SK-N-SH (cell line): ENCODE measurements at regions not wholly inside any gene's neighbourhood (a gene's known extent, or its start where the extent isn't known, plus 50 kb on each side); places are given as distances from the start of the nearest gene placed in this dataset.

Experiments used
- CTCF ChIA-PET: fragments of 300-600, 350-600 bp; formaldehyde crosslinking; extraction: SDS; loops from one replicate; lab custom pipeline; 2021; lab: Yijun Ruan, JAX
- POLR2A ChIA-PET: fragments of 350-600 bp; sonication (Branson Sonifier 250); formaldehyde crosslinking; extraction: SDS; loops from one replicate; lab custom pipeline; 2020; ENCODE audit warnings: antibody characterized with exemption, inconsistent platforms; lab: Yijun Ruan, JAX
- DNase-seq: peaks from one replicate; pipeline ENCODE4 v3.0.0; 2012
- H2AFZ ChIP-seq: fragments of 200-600 bp; sonication (generic); 2 replicates; pipeline ENCODE4 v1.8.1; 2016; ENCODE audit warnings: antibody characterized with exemption, mild to moderate bottlenecking, low read depth
- H3F3A ChIP-seq: fragments of 200-600 bp; sonication (generic); replicated peaks from 2 replicates; pipeline ENCODE3; 2016; ENCODE audit warnings: antibody characterized with exemption, mild to moderate bottlenecking; ENCODE audit not compliant: insufficient read depth
- H3K27ac ChIP-seq, 2 experiments: fragments of 200-500 bp in 1 of 2; fragments of 200-600 bp in 1 of 2; sonication (Bioruptor generic) in 1 of 2; sonication (generic), shearing (Covaris generic) in 1 of 2; 2 replicates each; pipeline versions ENCODE4 v1.5.1 to v1.6.1; 2014 to 2016; ENCODE audit warnings: low read depth in 2 of 2, inconsistent platforms in 1 of 2, low read length in 1 of 2, mild to moderate bottlenecking in 1 of 2, mixed read lengths in 1 of 2
- H3K27me3 ChIP-seq: fragments of 200-600 bp; sonication (generic), shearing (Covaris generic); 2 replicates; pipeline ENCODE4 v1.6.1; 2016; ENCODE audit warnings: mixed run types; ENCODE audit not compliant: insufficient read depth
- H3K36me3 ChIP-seq, 2 experiments: fragments of 200-500 bp in 1 of 2; fragments of 200-600 bp in 1 of 2; sonication (Bioruptor generic) in 1 of 2; sonication (generic) in 1 of 2; replicated peaks in 1 of 2; 2 replicates each; pipeline versions ENCODE3 to v1.5.1; 2014 to 2016; ENCODE audit warnings: low read length in 1 of 2, mild to moderate bottlenecking in 1 of 2; ENCODE audit not compliant: insufficient read depth in 2 of 2, control insufficient read depth in 1 of 2
- H3K4me1 ChIP-seq, 2 experiments: fragments of 200-500 bp in 1 of 2; fragments of 200-600 bp in 1 of 2; sonication (Bioruptor generic) in 1 of 2; sonication (generic), shearing (Covaris generic) in 1 of 2; 2 replicates each; pipeline versions ENCODE4 v1.5.1 to v1.6.1; 2014 to 2016; ENCODE audit warnings: low read depth in 1 of 2, low read length in 1 of 2, mixed run types in 1 of 2; ENCODE audit not compliant: insufficient read depth in 2 of 2, control insufficient read depth in 1 of 2
- H3K4me2 ChIP-seq: fragments of 200-600 bp; sonication (generic), shearing (Covaris generic); 2 replicates; pipeline ENCODE4 v1.6.1; 2017; ENCODE audit warnings: mixed run types
- H3K4me3 ChIP-seq, 2 experiments: fragments of 200-500 bp in 1 of 2; fragments of 200-600 bp in 1 of 2; sonication (Bioruptor generic) in 1 of 2; sonication (generic), shearing (Covaris generic) in 1 of 2; 2 replicates each; pipeline versions ENCODE4 v1.5.1 to v1.8.1; 2014 to 2016; ENCODE audit warnings: low read depth in 2 of 2, inconsistent platforms in 1 of 2, low read length in 1 of 2, mild to moderate bottlenecking in 1 of 2, mixed read lengths in 1 of 2, moderate library complexity in 1 of 2
- H3K79me2 ChIP-seq: fragments of 200-600 bp; sonication (generic); 2 replicates; pipeline ENCODE4 v1.8.1; 2017; ENCODE audit warnings: mild to moderate bottlenecking; ENCODE audit not compliant: insufficient read depth
- H3K9ac ChIP-seq: fragments of 200-600 bp; sonication (generic); 2 replicates; pipeline ENCODE4 v1.6.1; 2017; ENCODE audit warnings: mixed run types
- H3K9me2 ChIP-seq: fragments of 200-600 bp; sonication (generic); 2 replicates; pipeline ENCODE4 v1.6.1; 2017; ENCODE audit warnings: mixed run types
- H3K9me3 ChIP-seq: fragments of 200-600 bp; sonication (generic); 2 replicates; pipeline ENCODE4 v1.6.1; 2017; ENCODE audit warnings: mixed run types, mild to moderate bottlenecking, moderate library complexity
- H4K20me1 ChIP-seq: fragments of 200-600 bp; sonication (generic); 2 replicates; pipeline ENCODE4 v1.6.1; 2017; ENCODE audit warnings: mild to moderate bottlenecking, mixed run types; ENCODE audit not compliant: insufficient read depth
- CHD2 ChIP-seq: fragments of 150-350 bp; IDR thresholded peaks from 2 replicates; pipeline ENCODE4 v1.6.1; 2018; ENCODE audit warnings: low read length; ENCODE audit not compliant: partially characterized antibody
- EP300 ChIP-seq, 2 experiments: IDR thresholded peaks; 2 replicates each; pipeline versions ENCODE4 v1.4.0 to v1.6.1; 2012; ENCODE audit warnings: borderline replicate concordance in 1 of 2, low read depth in 1 of 2, low read length in 1 of 2
- FOXJ3 ChIP-seq: sonication (generic); formaldehyde crosslinking; IDR thresholded peaks from 2 replicates; pipeline ENCODE4 v1.5.1; 2020; ENCODE audit warnings: mild to moderate bottlenecking, missing genetic modification reagents
- FOXM1 ChIP-seq: IDR thresholded peaks from 2 replicates; pipeline ENCODE4 v1.4.0; 2012; ENCODE audit warnings: low read depth, mild to moderate bottlenecking
- GABPA ChIP-seq: IDR thresholded peaks from 2 replicates; pipeline ENCODE4 v1.4.0; 2012; ENCODE audit warnings: low read depth, mild to moderate bottlenecking
- JUND ChIP-seq: IDR thresholded peaks from 2 replicates; pipeline ENCODE4 v1.4.0; 2012
- MEF2A ChIP-seq: IDR thresholded peaks from 2 replicates; pipeline ENCODE4 v1.4.0; 2012; ENCODE audit warnings: low read depth, borderline replicate concordance
- MXI1 ChIP-seq: IDR thresholded peaks from 2 replicates; pipeline ENCODE4 v1.6.1; 2012; ENCODE audit warnings: mild to moderate bottlenecking, low read depth, low read length, improper control_type of control experiment
- NFIC ChIP-seq: IDR thresholded peaks from 2 replicates; pipeline ENCODE4 v1.4.0; 2012; ENCODE audit warnings: borderline replicate concordance
- NRF1 ChIP-seq: IDR thresholded peaks from 2 replicates; pipeline ENCODE4 v1.6.1; 2012; ENCODE audit warnings: low read depth, mild to moderate bottlenecking, low read length
- SMC3 ChIP-seq: IDR thresholded peaks from 2 replicates; pipeline ENCODE4 v1.6.1; 2012; ENCODE audit warnings: low read depth, low read length, improper control_type of control experiment
- TCF12 ChIP-seq: IDR thresholded peaks from 2 replicates; pipeline ENCODE4 v1.4.0; 2012
- USF1 ChIP-seq: IDR thresholded peaks from 2 replicates; pipeline ENCODE4 v1.4.0; 2012; ENCODE audit warnings: low read depth, borderline replicate concordance
- USF2 ChIP-seq: fragments of 150-350 bp; IDR thresholded peaks from 2 replicates; pipeline ENCODE4 v1.6.1; 2017; ENCODE audit warnings: antibody characterized with exemption, low read length, low read depth, borderline replicate concordance
- WGBS: methylation state at CpG from one replicate; pipeline ENCODE4 v1.1.6; 2017; ENCODE audit warnings: low lambda C conversion rate; 5-methylcytosine and 5-hydroxymethylcytosine counted together
- TF ChIP-seq, protein P1 (sequence below): fragments of 150-350 bp; IDR thresholded peaks from 2 replicates; pipeline ENCODE4 v1.6.1; 2016; ENCODE audit warnings: mild to moderate bottlenecking, low read depth, low read length
- TF ChIP-seq, protein P2 (sequence below): IDR thresholded peaks from 2 replicates; pipeline ENCODE4; 2012
- TF ChIP-seq, protein P3 (sequence below): IDR thresholded peaks from 2 replicates; pipeline ENCODE4 v1.4.0; 2012; ENCODE audit warnings: low read depth

GRCh38 chr4:85391589-85392410 is 83.2 kb upstream of the ARHGAP24 start (continued):
- no peak for TF ChIP-seq USF1
- TF ChIP-seq NRF1 = no peak
- TF ChIP-seq TCF12 = no peak
- TF ChIP-seq FOXM1 = no peak
- no peak for TF ChIP-seq CHD2
- TF ChIP-seq, protein P1, sequence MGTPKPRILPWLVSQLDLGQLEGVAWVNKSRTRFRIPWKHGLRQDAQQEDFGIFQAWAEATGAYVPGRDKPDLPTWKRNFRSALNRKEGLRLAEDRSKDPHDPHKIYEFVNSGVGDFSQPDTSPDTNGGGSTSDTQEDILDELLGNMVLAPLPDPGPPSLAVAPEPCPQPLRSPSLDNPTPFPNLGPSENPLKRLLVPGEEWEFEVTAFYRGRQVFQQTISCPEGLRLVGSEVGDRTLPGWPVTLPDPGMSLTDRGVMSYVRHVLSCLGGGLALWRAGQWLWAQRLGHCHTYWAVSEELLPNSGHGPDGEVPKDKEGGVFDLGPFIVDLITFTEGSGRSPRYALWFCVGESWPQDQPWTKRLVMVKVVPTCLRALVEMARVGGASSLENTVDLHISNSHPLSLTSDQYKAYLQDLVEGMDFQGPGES = no peak

DNA sequence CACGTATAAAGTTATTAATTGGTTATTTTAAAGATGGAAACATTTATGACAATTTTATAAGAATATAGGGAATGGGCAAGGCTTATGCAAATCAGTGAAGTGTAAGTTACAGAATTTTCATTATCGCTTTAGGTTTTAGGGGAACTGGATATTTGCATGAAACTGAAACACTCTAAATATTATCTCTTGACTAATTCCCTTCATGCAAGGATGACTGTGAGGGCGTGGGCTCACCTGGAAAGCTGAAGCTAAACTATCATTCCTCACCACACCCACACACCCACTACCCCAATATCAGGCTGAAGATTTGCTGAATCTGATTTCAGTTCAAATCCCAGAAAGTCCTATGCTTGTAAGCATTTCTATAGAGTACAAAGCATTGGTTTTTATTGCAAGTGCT is 81.7 kb upstream of the ARHGAP24 start:
- H3F3A ChIP-seq = no peaks in the 10 kb centered on the region
- no peak overlapping the region for H3K4me2 ChIP-seq
- H3K9ac ChIP-seq = no peak overlapping the region
- DNase-seq = no peak
- TF ChIP-seq FOXJ3 (no peak), MXI1 (no peak), JUND (no peak), USF2 (no peak)
- no peak overlapping the region for H3K27ac ChIP-seq
- no peaks in the 10 kb centered on the region for H3K36me3 ChIP-seq
- no peaks in the 10 kb centered on the region for H3K79me2 ChIP-seq
- 68% methylated on average over 3 of the region's 3 CpGs for WGBS
- H3K27me3 ChIP-seq = no peaks in the 10 kb centered on the region
- ChIA-PET POLR2A (no interaction called here), CTCF (no interaction called here)
- no peaks in the 10 kb centered on the region for H4K20me1 ChIP-seq
- H3K4me3 ChIP-seq = no peak overlapping the region
- no peaks in the 10 kb centered on the region for H3K9me3 ChIP-seq
- H3K9me2 ChIP-seq = no peaks in the 10 kb centered on the region
- no peak overlapping the region for H2AFZ ChIP-seq
- H3K4me1 ChIP-seq = no peaks in the 10 kb centered on the region

DNA sequence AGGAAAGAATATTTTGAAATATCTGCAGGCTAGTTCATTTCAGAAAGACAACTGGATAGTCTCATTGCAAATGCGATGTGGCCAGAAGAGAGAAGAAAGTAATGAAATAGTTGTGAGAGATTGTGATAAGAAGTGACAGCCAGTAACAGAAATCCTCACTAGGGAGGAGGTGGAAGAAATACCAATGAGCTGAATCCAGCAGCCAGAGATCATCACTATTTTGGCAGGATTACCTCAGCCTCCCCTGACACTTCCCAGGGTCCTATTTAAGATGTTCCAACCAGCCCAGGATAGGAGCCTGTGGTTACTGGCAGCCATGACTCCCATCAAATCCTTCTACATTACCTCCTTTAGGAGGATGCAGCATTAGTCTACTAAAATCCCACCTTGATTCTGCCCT is 76.7 kb upstream of the ARHGAP24 start:
- no peaks in the 10 kb centered on the region for H3K79me2 ChIP-seq
- no peaks in the 10 kb centered on the region for H3K9me2 ChIP-seq
- H3K4me3 ChIP-seq = no peak overlapping the region
- POLR2A ChIA-PET = no interaction called here
- H3K27ac ChIP-seq = peak overlapping the region in 1 of 2 experiments; percentile 41; a peak in 2 of 4 replicates
- no peak for DNase-seq
- TF ChIP-seq, protein P2, sequence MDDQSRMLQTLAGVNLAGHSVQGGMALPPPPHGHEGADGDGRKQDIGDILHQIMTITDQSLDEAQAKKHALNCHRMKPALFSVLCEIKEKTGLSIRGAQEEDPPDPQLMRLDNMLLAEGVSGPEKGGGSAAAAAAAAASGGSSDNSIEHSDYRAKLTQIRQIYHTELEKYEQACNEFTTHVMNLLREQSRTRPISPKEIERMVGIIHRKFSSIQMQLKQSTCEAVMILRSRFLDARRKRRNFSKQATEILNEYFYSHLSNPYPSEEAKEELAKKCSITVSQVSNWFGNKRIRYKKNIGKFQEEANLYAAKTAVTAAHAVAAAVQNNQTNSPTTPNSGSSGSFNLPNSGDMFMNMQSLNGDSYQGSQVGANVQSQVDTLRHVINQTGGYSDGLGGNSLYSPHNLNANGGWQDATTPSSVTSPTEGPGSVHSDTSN = peak; percentile 37; the same call in 1 of the 2 replicates
- TF ChIP-seq, protein P3, sequence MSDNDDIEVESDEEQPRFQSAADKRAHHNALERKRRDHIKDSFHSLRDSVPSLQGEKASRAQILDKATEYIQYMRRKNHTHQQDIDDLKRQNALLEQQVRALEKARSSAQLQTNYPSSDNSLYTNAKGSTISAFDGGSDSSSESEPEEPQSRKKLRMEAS = no peak
- TF ChIP-seq SMC3 (no peak), TCF12 (0 out of 2 replicates have a peak, but pooled peaks have one; percentile 15), USF1 (no peak), EP300 (IDR thresholded peaks at IDR 0.05; ENCODE audit: borderline replicate concordance in 1 of 2, low read depth in 1 of 2, low read length in 1 of 2) (peak in 1 of 2 experiments; percentile 15; a peak in 1 of 4 replicates), GABPA (no peak), NFIC (no peak), MEF2A (peak; percentile 18; the same call in 1 of the 2 replicates)
- TF ChIP-seq, protein P1 = no peak
- TF ChIP-seq, all 33 proteins: peak for 4
- H4K20me1 ChIP-seq = no peaks in the 10 kb centered on the region
- no peaks in the 10 kb centered on the region for H3K4me1 ChIP-seq
- WGBS = 40% methylated on average over 1 of the region's 1 CpG
- H3K27me3 ChIP-seq = no peaks in the 10 kb centered on the region
- CTCF ChIA-PET = no interaction called here
- no peaks in the 10 kb centered on the region for H3K9me3 ChIP-seq
- H3K9ac ChIP-seq = no peak overlapping the region
- H2AFZ ChIP-seq = no peak overlapping the region
- H3K36me3 ChIP-seq = no peaks in the 10 kb centered on the region
- no peaks in the 10 kb centered on the region for H3F3A ChIP-seq
- no peak overlapping the region for H3K4me2 ChIP-seq
